HL-60/S4 (cell line): ENCODE measurements at regions not wholly inside any gene's neighbourhood (a gene's known extent, or its start where the extent isn't known, plus 50 kb on each side); places are given as distances from the start of the nearest gene placed in this dataset.

ENCODE experiments used
- in situ Hi-C: fragments of 300-500 bp; cut with MboI; formaldehyde crosslinking; loops from 2 replicates; pipeline ENCODE4 v1.14.3; 2022; ENCODE audit warnings: low sequenced_read_pairs

DNA sequence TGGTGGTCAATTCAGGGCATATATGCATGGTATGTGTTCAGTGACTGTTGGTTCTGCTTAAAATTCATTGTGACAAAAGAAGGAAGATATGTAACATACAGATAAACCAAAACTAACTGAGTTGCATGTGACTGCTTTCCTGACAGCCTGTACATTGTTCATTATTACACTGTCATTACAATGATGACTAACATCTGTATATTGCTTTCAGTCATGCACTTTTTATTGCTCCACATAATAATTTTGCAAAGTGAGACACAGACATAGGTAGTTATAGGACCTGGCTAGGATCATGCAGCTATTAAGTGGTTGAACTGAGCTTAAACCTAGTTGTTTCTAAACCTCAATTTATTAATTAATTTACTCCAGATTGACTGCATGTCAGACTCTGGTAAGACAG lies 703.2 kb downstream of the HDGFL1 start:
- in situ Hi-C loops = no loop called here

DNA sequence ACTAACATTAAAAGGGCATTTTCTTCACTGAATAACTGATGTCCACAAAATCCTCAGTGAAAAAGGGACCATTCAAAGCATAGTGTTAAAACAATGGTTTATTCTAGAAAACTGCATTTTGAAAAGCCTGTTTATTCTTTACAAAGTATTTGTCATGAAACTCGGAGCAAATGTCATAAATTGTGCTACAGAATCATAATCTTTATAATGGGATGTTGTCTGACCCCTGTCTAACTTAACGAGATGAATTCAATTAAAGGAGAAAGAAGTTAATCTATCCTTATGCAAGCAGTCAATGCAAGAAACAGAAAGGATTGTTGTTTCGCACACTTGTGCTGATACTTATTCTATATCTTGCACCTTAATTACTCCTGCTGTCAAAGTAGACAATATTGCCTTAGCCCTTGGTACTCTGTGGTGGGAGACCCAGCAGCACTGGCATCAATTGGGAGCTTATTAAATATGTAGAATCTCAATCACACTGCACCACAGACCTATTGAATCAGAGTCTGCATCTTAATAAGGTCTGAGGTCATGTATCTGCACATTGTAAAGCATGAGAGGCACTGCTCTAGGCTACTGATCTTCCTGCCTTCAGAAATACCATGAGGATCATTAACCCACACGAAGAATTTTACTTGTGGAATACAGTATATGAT lies 708.3 kb downstream of the HDGFL1 start:
- in situ Hi-C loops = no loop called here

DNA sequence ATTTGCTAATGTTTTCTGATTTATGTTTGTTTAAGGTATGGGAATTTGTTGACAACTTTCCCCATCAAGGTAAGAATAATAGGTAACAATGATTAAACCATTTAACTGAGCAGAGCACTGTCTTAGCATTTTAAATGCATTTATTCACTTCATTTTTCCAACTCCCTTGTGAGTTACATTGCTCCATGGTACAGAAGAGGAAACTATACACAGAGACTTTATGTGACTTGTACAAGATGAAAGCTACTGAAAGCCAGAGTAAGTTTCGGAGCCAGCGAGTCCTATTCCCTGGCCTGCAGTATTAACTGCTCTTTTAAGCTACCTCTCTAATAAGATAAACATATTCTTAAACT lies 708.8 kb downstream of the HDGFL1 start:
- in situ Hi-C loops = no loop called here

DNA sequence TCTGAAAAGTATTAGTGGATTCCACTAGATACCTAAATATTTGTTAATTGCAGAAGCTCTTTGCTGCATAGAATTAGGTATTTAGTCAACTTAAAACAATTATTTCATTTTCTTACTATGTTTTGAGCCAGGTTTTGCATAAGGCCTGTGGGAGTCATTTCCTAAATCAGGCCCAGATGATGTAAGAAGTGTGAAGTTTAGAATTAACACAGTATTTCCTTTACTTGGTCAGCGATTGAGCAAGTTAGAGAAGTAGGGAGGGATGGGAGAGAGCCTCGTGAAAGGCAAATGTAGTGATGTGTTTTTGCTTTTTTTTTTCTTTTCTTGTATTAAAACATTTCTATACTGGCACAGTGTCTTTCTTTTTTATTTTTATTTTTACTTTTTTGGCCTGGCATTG lies 711.1 kb downstream of the HDGFL1 start:
- in situ Hi-C loops = no loop called here

DNA sequence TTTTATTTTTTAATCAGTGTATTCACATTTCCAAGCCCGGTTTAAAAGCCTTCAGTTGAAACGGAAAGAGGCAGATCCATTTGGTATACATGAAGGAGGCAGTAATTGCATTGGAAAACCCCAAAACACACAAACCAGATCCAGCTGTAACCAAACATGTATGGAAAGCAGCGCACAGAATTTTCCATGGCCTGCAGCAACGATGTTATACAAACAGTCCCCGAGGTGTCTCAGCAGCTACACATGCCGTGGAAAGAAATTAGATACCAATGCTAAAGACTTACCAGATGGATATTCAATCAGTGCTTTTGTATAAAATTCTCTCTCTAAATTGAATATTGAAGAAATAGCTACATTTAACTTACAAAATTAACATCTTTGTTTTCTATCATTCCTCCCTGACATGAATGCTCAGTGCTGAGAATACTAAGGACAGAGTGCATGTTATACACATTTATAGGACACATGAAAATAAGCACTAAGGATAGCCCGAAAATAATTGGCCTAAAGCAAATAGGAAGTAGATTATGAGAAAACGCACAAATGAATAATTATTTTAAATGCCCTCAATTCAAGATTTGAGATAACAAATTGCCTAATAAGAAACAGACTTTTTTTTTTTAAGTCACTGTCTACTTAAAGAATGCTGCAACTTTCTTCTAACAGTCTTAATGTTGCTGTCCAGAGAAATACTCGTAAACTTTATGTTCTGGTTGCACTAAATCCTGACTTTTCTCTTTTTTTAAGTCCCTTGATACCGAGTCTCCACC lies 713.1 kb downstream of the HDGFL1 start:
- in situ Hi-C loops = no loop called here

DNA sequence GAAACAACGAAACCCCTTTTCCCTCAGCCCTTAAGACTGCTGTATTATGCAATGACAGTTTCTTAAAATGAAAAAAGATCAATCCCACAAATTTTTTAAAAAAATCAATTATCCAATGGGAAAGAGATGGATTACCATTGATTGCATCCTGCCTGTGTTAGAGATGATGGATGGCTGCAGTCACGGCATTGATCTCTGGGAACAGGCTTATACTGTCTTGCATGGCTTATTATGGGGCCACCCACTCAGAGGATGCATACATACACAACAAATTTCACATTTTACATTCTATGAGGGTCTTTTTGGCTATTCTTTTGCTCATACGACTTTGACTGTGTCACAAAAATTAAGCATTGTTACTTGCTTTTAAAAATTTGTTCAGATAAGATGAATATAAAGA lies 724.3 kb downstream of the HDGFL1 start:
- in situ Hi-C loops = no loop called here

DNA sequence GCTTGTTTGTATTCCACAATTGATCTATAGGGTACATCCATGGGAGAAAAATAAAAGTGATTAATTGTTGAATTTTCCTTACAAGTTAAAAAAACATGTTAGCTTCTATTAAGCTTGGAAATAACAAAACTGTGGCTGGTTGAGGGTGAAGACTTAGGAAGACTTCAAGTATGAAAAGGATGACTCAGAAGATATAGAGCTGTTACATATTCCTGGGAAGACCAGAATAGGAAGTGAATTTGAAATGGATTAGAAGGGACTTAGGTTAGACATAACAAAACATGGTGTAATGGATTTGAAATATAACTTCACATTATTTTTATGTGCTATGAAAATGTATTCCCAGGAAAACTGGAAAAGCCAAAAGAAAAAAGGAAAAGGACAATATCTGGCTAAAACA lies 732.2 kb downstream of the HDGFL1 start:
- in situ Hi-C loops = no loop called here

DNA sequence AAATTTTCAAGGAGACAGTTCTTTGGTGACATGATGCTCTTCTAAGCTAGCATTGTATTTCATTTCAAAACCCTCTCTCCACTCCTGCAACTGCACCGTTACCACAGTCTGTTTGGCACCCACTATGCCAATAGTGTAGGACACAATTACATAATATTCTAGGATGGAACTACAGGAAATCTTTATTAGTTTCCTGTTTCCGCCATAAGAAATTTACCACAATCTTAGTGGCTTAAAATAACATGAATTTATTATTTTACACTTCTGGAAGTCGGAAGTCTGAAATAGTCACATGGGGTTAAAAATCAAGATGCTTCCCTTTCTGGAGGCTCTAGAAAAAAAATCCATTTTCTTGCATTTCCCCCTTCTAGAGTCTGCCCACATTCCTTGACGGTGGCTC lies 733.1 kb downstream of the HDGFL1 start:
- in situ Hi-C loops = no loop called here

DNA sequence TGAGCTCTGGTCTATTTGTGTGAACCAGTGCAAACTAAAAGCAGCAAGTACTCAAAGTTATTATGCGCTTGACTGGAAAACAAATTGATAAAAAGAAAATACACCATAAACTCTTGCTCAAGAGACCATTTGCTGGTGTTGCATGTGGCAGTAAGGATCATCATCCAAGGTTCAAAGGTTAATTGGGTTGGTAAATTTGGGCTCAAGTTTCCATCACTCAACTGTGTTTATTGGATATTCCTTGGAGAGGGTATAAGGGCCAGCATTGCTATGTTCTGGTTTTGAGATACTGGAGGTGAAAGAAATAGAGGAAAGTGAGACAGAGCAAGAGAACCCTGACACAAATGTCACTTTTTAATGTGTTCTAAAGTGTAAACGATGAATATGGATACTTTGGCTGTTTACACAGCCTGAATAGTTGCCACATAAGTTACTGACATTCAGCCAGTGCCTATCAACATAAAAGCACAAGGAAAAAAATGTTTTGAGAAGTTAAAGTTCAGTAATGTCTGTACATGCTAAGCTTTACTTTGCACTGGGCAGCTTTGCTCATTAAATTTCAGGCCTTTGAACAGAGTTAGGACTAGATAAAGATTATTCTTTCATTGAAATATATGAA lies 736.1 kb downstream of the HDGFL1 start:
- in situ Hi-C loops = no loop called here

DNA sequence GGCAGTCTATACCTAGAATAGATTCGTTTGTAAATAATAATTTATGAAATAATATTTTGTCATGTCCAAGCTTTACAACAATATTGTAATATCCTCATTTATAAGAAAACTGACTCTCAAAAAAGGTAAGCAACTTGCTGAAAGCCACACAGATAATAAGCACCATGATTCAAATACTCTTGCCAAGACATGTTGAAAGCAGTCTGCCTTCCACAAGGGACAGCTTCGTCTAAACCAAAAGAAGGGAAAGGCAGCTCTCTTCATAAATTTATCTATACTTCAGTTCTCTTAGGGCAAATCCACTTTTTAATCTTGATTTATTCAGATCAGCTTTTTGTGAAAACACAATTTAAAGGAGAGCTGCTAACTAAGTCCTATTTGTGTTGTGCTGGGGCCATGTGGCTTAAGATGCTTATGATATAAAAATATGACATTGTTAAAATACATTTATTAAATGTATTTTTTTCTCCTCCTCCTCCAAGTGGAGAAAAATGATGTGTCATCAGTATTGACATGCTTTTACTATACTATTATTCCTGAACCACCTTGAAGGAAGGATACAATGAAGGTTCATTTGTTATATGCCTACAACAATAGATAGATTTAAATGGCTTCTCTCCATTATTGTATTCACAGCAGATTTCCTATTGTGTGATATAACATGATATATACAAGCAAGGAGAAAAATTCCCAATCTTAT lies 737.0 kb downstream of the HDGFL1 start:
- in situ Hi-C loops = no loop called here

DNA sequence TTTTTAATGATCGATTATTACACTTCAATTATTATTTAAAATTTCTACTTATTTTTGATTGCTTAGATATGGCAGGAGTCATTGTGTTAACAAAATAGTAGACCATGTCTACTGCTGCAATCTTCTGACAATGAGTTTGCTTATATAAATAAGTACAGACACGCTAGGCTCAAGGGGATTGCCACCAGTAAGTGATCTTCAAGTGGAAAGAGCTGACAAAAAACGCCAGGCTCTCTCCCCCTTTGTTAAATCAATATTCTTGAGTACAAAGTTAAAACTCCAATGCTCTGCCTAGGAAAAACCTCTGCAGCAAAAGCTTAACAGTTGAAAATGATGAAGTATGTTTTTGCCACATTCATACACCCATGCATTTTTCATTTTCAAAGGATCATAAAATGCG lies 738.1 kb downstream of the HDGFL1 start:
- in situ Hi-C loops = no loop called here

DNA sequence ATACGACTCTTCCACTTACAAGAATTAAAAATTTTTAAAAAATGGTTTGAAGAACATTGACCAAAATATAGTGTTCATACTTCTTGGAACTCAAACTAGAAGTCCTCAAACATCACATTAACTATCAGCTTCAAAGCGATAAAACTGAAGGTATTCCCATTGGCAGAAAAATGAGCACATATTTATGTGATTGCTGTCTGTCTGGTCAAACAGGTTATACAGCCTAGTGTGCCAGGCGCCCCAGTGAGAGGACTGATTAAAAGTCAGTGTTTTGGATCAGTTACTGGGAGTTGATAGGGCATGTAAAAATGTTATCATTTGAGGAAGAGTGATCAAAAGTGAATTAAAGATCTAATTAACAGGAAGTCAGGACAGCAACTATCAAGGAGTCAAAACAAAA lies 738.8 kb downstream of the HDGFL1 start:
- in situ Hi-C loops = no loop called here

DNA sequence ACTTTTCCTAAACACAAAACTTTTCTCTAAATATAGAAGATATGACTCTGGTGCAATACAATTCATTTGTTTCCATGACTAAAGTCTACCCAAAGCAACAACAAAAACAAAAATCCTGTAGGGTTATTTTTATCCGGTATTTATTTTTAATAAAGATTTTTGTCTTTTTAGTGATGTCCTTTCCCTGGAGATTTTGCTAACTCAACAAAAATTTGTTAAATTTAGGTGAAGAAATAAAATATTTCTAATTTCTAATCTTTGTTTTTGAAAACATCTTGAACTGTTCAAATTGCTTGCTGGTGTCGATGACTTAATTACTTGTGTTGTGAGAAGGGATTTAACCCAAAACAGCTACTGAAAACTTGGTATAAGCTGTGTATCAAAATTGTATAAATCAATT lies 741.8 kb downstream of the HDGFL1 start:
- in situ Hi-C loops = no loop called here

DNA sequence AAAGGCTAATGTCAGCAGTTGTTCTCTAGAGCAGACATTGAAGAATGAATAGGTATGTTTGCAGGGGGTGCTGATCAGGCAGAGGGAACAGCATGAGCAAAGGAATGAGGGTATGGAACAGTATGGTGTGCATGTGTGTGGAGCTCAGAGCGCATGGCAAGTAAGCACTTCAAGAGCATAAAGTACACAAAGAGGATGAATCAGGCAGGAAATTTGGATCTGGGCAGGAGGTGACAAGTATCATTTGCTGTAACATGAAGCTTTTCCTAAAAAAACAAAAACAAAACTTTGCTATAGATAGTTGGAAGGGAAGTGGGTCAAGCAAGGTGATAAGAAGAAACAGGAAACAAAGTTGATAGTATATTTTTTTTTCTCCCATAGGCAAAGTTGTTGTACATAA lies 746.8 kb downstream of the HDGFL1 start:
- in situ Hi-C loops = no loop called here

DNA sequence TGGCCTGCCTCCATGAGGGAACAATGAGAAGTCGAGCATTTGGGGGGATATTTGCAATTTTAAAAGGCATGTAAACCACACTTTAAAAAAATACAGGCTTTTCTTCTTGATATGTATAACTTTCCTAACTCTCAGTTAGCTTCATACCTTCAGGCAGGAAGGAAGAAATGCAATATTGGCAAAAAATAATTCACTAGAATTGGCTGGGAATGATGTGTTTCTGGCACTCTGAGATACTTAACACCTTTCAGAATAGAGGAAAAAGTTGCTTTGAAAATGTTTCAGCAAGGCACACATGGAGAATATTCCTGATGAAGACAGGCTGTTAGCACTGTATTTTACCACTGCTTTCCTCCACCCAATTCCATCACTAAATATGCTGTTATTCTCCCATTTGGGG lies 747.6 kb downstream of the HDGFL1 start:
- in situ Hi-C loops = no loop called here

DNA sequence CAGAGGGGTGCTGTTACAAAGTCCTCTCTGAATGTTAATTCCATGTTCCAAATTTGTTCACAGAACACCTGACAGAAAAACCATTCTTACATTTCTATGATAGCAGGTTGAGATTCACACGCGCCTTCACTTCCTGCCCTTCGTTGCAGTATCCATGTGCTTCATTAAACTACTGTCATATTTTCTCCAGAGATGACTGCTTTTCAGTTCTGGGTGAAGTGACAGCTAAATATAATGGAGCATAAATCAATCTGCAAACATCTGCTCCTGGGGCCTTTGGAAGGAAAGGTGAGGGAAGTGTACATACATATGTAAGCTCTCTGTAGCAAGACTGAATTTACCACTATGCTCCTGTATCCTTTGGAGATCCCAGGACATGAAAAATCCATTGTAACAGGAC lies 750.2 kb downstream of the HDGFL1 start:
- in situ Hi-C loops = no loop called here

DNA sequence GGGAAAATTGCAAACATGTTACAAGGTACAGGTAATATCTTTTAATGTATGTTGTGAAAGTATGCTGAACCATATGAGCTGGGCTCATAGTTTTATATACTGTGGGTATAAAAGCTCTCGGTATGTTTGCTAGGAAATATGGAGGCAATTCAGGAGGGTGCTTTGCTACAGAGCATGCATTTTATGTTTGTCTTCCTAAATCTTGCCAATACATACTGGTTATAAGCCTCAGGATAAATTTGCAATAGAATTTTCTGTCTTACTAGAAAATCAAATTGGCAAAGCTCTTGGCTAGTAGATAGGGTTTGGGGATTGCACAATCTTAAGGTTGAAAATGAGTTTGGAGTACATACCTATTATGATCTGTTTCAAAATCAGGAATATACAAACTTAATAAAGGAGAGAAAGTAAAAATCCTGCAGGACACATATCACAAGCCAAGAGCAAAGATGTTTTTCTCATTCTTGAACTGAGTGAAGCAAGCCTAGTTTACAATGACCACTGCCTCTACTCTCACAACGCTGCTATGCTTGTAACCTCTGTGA lies 751.2 kb downstream of the HDGFL1 start:
- in situ Hi-C loops = no loop called here

DNA sequence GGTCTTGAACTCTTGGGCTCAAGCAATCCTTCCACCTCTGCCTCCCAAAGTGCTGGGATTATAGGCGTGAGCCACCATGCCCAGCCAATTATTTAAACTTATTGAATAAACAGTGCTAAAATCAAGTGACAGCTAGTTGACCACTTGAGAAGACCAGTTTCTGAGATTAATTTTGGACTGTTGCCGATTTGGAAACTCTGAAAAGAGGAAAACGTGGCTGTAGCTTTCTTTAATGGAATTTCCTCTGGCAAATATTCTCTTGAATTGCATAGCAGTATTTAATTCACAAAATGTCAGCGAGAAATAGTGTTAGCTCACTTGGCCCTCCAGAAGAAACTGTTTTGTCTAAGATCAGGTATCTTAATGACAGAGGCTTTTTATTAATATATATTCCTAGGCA lies 754.5 kb downstream of the HDGFL1 start:
- in situ Hi-C loops = no loop called here

DNA sequence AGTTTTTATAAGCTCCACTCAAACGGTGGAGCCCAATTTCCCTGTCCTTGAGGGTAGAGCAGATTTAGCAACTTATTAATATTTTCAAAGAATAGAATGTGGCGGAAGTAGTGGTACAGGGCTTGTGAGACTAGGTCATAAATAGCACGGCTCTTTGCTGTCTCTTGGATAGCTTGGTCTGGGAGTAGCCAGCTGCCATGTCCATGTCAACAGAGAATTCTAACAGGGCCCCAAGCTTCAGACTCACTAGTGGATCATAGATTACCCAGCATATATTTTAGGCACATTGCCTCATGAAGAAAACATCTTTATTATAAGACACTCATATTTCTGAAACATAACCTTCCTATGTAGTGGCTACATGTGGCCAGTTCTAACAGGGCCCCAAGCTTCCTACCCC lies 755.7 kb downstream of the HDGFL1 start:
- in situ Hi-C loops = no loop called here

DNA sequence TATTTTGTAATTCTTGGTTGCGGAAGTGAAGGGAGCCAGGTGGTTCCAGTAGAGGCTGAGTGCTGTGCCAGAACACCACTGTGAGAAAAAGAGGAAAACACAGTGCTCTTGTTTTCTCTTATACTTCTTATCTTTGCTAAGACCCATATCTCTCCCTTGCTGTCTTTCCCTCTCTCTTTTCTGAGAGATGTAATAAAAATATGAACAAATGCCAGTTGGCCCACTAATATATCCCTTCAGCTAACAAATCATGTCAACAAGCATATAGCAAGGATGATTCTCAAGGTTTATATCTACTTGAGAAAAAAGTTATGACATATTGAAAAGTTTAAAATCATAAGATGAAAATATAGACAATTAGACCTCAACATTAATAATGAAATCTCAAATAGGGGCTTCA lies 758.3 kb downstream of the HDGFL1 start:
- in situ Hi-C loops = no loop called here

DNA sequence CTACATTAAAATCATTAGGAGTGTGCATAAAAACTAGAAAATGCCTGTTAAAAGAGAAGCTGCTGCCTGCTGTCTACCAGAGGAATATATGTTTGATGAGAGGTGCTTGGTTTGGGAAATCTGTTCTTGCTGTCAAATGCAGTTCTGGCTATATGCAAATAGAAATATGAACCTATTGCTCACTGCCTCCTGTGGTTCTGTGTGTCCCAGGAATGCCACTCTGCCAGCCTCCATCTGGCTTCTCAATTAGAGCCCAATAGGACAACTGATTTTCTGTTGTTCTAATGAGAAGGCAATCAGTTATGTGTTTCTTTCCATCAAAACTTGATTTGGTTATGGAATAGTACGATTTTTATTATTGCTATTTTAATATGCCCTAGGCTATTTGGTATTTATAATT lies 759.7 kb downstream of the HDGFL1 start:
- in situ Hi-C loops = no loop called here

DNA sequence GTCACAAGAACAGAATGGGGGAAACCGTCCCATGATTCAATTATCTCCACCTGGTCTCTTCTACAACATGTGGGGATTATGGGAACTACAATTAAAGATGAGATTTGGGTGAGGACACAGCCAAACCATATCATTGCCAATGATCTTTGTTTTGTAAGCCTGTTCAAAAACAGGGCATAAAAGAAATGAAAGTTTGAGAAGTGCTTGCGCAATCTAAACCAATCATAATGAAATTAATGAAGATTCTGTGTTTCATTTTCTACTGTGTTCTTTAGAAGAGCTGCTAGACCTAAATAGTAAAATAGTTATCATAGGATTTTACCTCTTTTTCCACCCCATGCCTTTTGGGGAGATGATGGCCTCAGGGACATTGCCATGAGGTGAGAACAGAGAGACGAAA lies 761.3 kb downstream of the HDGFL1 start:
- in situ Hi-C loops = no loop called here
